NCI-H1930 (cell line): ENCODE measurements at regions not wholly inside any gene's neighbourhood (a gene's known extent, or its start where the extent isn't known, plus 50 kb on each side); places are given as distances from the start of the nearest gene placed in this dataset.

Source experiments
- DNase-seq, 2 experiments: peaks; one replicate each; lab custom pipeline; 2025; lab: John Stamatoyannopoulos, UW

- no peak for DNase-seq
Observed at GRCh38 chr13:30845297-30846214, 60.5 kb upstream of the MEDAG start.

GRCh38 chr13:30846311-30846710, 59.8 kb upstream of the MEDAG start:
- DNase-seq = no peak

- DNase-seq = no peak
Observed at GRCh38 chr13:30846866-30847265, 59.2 kb upstream of the MEDAG start.

GRCh38 chr13:30847650-30848307, 58.3 kb upstream of the MEDAG start:
- DNase-seq = no peak

- no peak for DNase-seq
Observed at GRCh38 chr13:30848332-30849027, 57.6 kb upstream of the MEDAG start.

GRCh38 chr13:30849611-30850010, 56.5 kb upstream of the MEDAG start:
- no peak for DNase-seq

GRCh38 chr13:30850204-30850866, 55.7 kb upstream of the MEDAG start:
- no peak for DNase-seq

GRCh38 chr13:30850867-30851211, 55.2 kb upstream of the MEDAG start:
- no peak for DNase-seq

GRCh38 chr13:30851697-30852096, 54.4 kb upstream of the MEDAG start:
- DNase-seq = no peak

GRCh38 chr13:30855569-30855968, 50.5 kb upstream of the MEDAG start:
- DNase-seq = no peak

GRCh38 chr13:30856005-30856790, 49.9 kb upstream of the MEDAG start:
- DNase-seq = no peak
